ENCODE measurements at regions not wholly inside any gene's neighbourhood (a gene's known extent, or its start where the extent isn't known, plus 50 kb on each side); places are given as distances from the start of the nearest gene placed in this dataset.

- H3K36me3 Mint-ChIP-seq, result no peaks in the 10 kb centered on the region
- peaks cover 5% of the 10 kb centered on the region for H3K4me1 ChIP-seq
- no peaks in the 10 kb centered on the region for H3F3A ChIP-seq (ENCODE audit: low read depth)
- H3K4me1 Mint-ChIP-seq, result no peaks in the 10 kb centered on the region
- H3K9ac ChIP-seq, result no peak overlapping the region
- no peak for TF ChIP-seq EZH2phosphoT487 (IDR thresholded peaks at IDR 0.05)
- no peak for TF ChIP-seq CTCF (IDR thresholded peaks at IDR 0.05)
- TF ChIP-seq EZH2 (IDR thresholded peaks at IDR 0.05), result no peak
- H3K36me3 ChIP-seq, result no peaks in the 10 kb centered on the region
- no peak overlapping the region for H3K4me3 ChIP-seq
- no peak overlapping the region for H3K27ac Mint-ChIP-seq
- no peak overlapping the region for H3K4me2 ChIP-seq
- no peak for DNase-seq (ENCODE audit: low spot score)
- no peaks in the 10 kb centered on the region for H3K79me2 ChIP-seq (ENCODE audit: low read depth)
- H3K4me3 Mint-ChIP-seq, result no peak overlapping the region
- no peaks in the 10 kb centered on the region for H3K27me3 ChIP-seq
- H3K27me3 Mint-ChIP-seq (ENCODE audit: insufficient read depth, low read depth), result peaks cover 3% of the 10 kb centered on the region
- no peaks in the 10 kb centered on the region for H3K9me3 ChIP-seq (ENCODE audit: low read depth)
- peaks cover 10% of the 10 kb centered on the region for H3K9me3 Mint-ChIP-seq
- H4K20me1 ChIP-seq (ENCODE audit: low read depth), result no peaks in the 10 kb centered on the region
- no peak overlapping the region for H3K27ac ChIP-seq
- H2AFZ ChIP-seq (replicated peaks), result peak overlapping the region; percentile 76
Observed at GRCh38 chr6:121760191-121760590, 324.7 kb downstream of the GJA1 start.

GRCh38 chr6:121760745-121761144, 325.3 kb downstream of the GJA1 start:
- Mint-ChIP-seq H3K9me3 (peaks cover 10% of the 10 kb centered on the region), H3K36me3 (no peaks in the 10 kb centered on the region), H3K4me3 (no peak overlapping the region), H3K27me3 (ENCODE audit: insufficient read depth, low read depth) (peaks cover 3% of the 10 kb centered on the region), H3K27ac (no peak overlapping the region), H3K4me1 (no peaks in the 10 kb centered on the region)
- Histone ChIP-seq H3K27ac (no peak overlapping the region), H3K9me3 (ENCODE audit: low read depth) (no peaks in the 10 kb centered on the region), H3K4me2 (no peak overlapping the region), H3K27me3 (no peaks in the 10 kb centered on the region), H2AFZ (replicated peaks) (peak overlapping the region; percentile 76), H3F3A (ENCODE audit: low read depth) (no peaks in the 10 kb centered on the region), H3K4me3 (no peak overlapping the region), H3K4me1 (peaks cover 5% of the 10 kb centered on the region), H3K79me2 (ENCODE audit: low read depth) (no peaks in the 10 kb centered on the region), H3K9ac (no peak overlapping the region), H4K20me1 (ENCODE audit: low read depth) (no peaks in the 10 kb centered on the region), H3K36me3 (no peaks in the 10 kb centered on the region)
- TF ChIP-seq CTCF (IDR thresholded peaks at IDR 0.05) (no peak), EZH2phosphoT487 (IDR thresholded peaks at IDR 0.05) (no peak), EZH2 (IDR thresholded peaks at IDR 0.05) (no peak)
- peak; percentile 48 for DNase-seq (ENCODE audit: low spot score)

GRCh38 chr6:121764493-121764892, 329.0 kb downstream of the GJA1 start:
- Histone ChIP-seq H3K4me1 (peaks cover 5% of the 10 kb centered on the region), H3K27ac (no peak overlapping the region)
- TF ChIP-seq CTCF (IDR thresholded peaks at IDR 0.05), result no peak
- TF ChIP-seq EZH2phosphoT487 (IDR thresholded peaks at IDR 0.05), result no peak
- TF ChIP-seq EZH2 (IDR thresholded peaks at IDR 0.05), result no peak

More at GRCh38 chr6:121764493-121764892, 329.0 kb downstream of the GJA1 start:
- Histone ChIP-seq H3K27me3 (no peaks in the 10 kb centered on the region), H3F3A (ENCODE audit: low read depth) (no peaks in the 10 kb centered on the region), H4K20me1 (ENCODE audit: low read depth) (no peaks in the 10 kb centered on the region), H2AFZ (replicated peaks) (peak overlapping the region; percentile 5), H3K36me3 (no peaks in the 10 kb centered on the region), H3K4me3 (no peak overlapping the region), H3K79me2 (ENCODE audit: low read depth) (no peaks in the 10 kb centered on the region), H3K9me3 (ENCODE audit: low read depth) (no peaks in the 10 kb centered on the region), H3K4me2 (no peak overlapping the region), H3K9ac (no peak overlapping the region)
- Mint-ChIP-seq H3K4me1 (no peaks in the 10 kb centered on the region), H3K27me3 (ENCODE audit: insufficient read depth, low read depth) (no peaks in the 10 kb centered on the region), H3K4me3 (no peak overlapping the region), H3K27ac (no peak overlapping the region), H3K36me3 (no peaks in the 10 kb centered on the region), H3K9me3 (peaks cover 10% of the 10 kb centered on the region)
- DNase-seq (ENCODE audit: low spot score), result no peak

All from neural progenitor cell (in vitro differentiated cells).